Epithelial cell of proximal tubule (primary cell): ENCODE measurements at regions not wholly inside any gene's neighbourhood (a gene's known extent, or its start where the extent isn't known, plus 50 kb on each side); places are given as distances from the start of the nearest gene placed in this dataset.

Experiments
- DNase-seq: peaks from one replicate; pipeline ENCODE4 v3.0.0-alpha.2; 2011; ENCODE audit warnings: low read depth
- H3K4me3 ChIP-seq: 2 replicates; pipeline ENCODE4 v1.5.1; 2011; ENCODE audit warnings: low read depth, mild to moderate bottlenecking, low read length
- TF ChIP-seq, protein P1 (sequence below): conservative IDR thresholded peaks from 2 replicates; pipeline ENCODE4 v1.5.1; 2012; ENCODE audit warnings: low read depth, mild to moderate bottlenecking, low read length

DNA sequence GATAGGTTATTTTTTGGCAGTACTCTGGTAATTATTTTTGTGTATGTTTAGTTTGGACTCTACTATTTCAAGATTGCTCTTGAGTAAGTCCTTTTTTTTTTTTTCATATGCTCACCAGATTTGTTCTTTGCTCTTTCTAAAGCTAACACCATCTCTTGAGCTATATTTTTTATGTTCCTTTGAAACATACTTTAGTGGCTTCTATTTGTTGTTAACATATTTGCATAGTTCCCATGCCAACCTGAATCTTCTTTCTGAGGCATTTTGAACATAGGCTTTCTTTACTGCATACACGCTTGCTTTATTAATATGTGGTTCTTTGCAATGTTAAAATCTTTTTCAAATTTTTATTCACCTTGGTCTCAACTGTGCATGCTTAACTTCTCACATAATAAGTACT, 1644.9 kb downstream of the SUCLG1 start:
- TF ChIP-seq, protein P1, sequence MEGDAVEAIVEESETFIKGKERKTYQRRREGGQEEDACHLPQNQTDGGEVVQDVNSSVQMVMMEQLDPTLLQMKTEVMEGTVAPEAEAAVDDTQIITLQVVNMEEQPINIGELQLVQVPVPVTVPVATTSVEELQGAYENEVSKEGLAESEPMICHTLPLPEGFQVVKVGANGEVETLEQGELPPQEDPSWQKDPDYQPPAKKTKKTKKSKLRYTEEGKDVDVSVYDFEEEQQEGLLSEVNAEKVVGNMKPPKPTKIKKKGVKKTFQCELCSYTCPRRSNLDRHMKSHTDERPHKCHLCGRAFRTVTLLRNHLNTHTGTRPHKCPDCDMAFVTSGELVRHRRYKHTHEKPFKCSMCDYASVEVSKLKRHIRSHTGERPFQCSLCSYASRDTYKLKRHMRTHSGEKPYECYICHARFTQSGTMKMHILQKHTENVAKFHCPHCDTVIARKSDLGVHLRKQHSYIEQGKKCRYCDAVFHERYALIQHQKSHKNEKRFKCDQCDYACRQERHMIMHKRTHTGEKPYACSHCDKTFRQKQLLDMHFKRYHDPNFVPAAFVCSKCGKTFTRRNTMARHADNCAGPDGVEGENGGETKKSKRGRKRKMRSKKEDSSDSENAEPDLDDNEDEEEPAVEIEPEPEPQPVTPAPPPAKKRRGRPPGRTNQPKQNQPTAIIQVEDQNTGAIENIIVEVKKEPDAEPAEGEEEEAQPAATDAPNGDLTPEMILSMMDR, result no peak

DNA sequence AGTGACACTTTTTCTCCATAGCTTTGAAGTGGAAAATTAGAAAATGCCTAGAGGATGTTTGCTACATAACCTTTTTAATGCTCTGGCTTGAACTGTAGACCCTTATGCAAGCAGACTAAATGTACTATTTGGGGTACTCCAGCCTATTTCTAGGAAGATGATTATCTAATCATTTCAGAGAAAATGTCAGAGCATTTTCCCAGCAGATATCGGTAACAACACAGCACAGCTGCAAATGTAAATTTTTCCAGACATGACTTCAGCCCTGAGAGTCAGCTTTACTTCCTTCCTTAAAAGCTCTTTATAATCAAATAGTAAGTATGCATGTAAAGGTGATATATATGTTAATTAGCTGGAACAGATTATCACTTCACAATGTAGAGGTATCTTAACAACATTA, 1647.1 kb downstream of the SUCLG1 start:
- H3K4me3 ChIP-seq, result no peak overlapping the region
- no peak for DNase-seq
- TF ChIP-seq, protein P1, result no peak

More for the DNA sequence above, 1644.9 kb downstream of the SUCLG1 start:
- DNase-seq, result no peak
- no peak overlapping the region for H3K4me3 ChIP-seq

DNA sequence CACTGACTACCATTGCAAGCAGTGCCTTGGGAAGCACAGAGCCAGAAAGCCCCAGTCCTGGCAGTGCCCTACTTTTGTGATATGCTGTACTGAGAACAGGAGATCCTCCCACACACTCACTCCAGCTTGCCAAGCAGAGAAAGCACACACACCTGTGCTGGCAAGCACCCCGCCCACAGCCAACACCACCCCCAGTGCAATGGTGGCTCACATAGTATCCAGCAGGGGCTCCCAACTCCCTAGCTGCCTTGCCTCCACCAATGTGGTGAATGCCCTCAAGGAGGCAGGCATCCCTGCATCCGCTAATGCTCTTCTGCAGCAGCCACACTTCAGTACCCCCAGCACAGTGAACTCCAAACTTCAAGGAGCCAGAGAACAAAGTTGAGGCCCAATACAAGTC, 1655.8 kb downstream of the SUCLG1 start:
- no peak for DNase-seq
- H3K4me3 ChIP-seq, result no peak overlapping the region
- TF ChIP-seq, protein P1, result no peak

DNA sequence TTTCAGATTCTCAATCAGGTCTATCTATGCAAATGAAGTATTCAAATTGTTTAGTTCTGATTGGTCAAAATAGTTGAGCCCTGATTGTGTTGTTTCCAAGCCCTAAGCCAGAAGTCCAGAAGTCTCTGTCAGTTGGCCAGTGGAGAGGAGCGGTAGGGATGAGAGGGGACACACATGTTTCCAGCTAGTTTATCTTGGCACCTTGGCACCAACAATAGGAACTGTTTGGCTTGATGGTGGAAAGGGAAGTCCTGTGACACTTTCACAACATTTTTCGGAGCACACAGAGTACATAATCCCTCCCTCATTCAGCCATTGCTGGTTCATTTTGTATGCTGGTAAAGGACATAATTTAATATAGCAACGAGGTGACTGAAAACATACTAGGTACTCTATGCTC, 1661.6 kb downstream of the SUCLG1 start:
- H3K4me3 ChIP-seq, result no peak overlapping the region
- no peak for DNase-seq
- TF ChIP-seq, protein P1, result no peak

GRCh38 chr2:82796132-82796531, 1662.9 kb downstream of the SUCLG1 start:
- no peak for DNase-seq
- H3K4me3 ChIP-seq, result no peak overlapping the region
- TF ChIP-seq, protein P1, result no peak

DNA sequence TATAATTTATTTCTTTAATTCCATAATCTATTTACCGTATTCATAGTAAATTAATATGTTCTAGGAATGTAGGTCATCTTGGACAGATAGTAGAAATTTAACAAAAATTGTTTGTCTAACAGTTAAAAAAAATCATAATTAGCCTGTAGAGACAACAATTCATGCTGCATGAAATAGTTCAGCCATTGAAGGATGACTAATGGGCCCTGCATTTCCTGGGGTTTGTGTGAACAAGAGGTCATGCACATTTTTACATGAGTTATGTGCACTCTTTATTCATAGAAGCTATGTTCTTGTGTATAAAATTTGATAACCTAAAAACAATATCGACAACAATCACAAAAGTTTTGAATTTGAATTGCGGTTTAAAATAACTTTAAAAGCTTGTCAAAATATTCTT, 1663.6 kb downstream of the SUCLG1 start:
- TF ChIP-seq, protein P1, result no peak
- no peak overlapping the region for H3K4me3 ChIP-seq
- DNase-seq, result no peak

DNA sequence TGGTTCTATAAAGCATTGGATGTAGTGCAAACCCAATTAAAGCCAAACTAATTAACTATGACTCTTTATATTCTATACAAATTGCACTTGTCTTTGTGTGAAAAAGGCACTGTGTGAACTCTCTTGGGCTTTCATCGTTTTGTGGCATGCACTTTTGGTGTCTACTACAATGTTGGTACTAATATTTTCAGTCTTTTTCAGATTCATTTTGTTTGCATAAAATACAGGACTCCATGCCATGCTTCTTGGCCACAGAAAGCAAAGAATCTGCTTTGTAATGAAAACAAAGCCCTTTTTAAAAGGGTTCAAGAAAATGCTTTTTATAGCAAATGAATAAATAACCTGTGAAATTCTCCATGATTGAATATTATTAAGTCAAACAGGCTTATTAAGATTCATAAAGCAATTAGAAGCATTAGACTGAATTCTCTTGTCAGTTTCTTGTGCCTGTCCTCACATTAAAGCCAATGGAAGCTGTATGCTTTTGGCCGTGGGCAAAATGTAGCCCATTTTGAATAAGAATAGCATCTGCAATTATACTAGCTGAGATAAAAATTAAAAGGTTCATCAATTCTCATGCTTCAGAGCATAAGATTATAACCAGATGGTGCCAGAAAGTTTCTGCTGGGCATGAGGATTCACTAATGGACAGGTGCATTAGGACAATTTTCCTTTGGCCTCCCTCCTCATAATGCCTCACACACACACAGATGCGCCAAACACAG, 1665.2 kb downstream of the SUCLG1 start:
- TF ChIP-seq, protein P1, result no peak
- no peak for DNase-seq
- H3K4me3 ChIP-seq, result no peak overlapping the region
